H1 (cell line): ENCODE measurements at regions not wholly inside any gene's neighbourhood (a gene's known extent, or its start where the extent isn't known, plus 50 kb on each side); places are given as distances from the start of the nearest gene placed in this dataset.

Source experiments
- BCL11A ChIP-seq, 2 experiments: IDR thresholded peaks; one replicate each; pipeline ENCODE4 v1.6.1; 2011; ENCODE audit warnings: low read depth in 2 of 2, low read length in 2 of 2, mild to moderate bottlenecking in 2 of 2
- CBX5 ChIP-seq: fragments of 300-800, 300-1000 bp; sonication (generic); IDR thresholded peaks from 2 replicates; pipeline ENCODE4 v1.7.1; 2016; ENCODE audit warnings: antibody characterized with exemption, low read length, low read depth
- KDM5A ChIP-seq: fragments of 200-600 bp; IDR thresholded peaks from 2 replicates; pipeline ENCODE4 v1.7.1; 2012; ENCODE audit warnings: mild to moderate bottlenecking, low read length, inconsistent platforms, mixed read lengths
- TF ChIP-seq, protein P1 (sequence below): IDR thresholded peaks from 2 replicates; pipeline ENCODE4 v1.6.1; 2012; ENCODE audit warnings: inconsistent platforms

DNA sequence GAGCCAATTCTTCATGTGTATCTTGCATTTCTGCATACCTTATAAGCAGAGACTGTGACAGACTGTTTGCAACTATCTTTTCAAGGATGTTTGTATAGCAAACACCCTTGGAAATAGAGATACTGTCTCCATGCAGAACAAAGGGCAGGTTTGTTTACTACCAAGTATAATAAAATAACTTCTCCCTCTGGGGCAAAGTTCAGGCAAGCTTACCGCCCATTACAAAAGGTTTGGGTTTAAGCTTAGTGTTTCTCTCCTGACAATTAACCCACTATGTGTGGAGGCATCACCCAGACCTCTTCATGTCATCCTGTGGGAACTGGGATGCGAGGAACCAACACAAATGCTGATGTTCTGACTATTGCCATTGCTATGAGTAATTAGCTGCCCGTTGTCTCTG lies 479.1 kb upstream of the ZMIZ1 start (continued):
- TF ChIP-seq, protein P1, sequence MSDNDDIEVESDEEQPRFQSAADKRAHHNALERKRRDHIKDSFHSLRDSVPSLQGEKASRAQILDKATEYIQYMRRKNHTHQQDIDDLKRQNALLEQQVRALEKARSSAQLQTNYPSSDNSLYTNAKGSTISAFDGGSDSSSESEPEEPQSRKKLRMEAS = no peak
- TF ChIP-seq KDM5A = no peak
- no peak for TF ChIP-seq CBX5
- TF ChIP-seq BCL11A (IDR thresholded peaks at IDR 0.05; ENCODE audit: low read depth in 2 of 2, low read length in 2 of 2) = no peak
- TF ChIP-seq, all 59 proteins: peak for 0
